T-helper 1 cell treated with Interleukin-12 subunit alpha and Interleukin-12 subunit beta and Interleukin-4 antibody, amounts not matched to agents 30 ng/mL and 1 ng/mL, for 36 hours (primary cell): ENCODE measurements at regions not wholly inside any gene's neighbourhood (a gene's known extent, or its start where the extent isn't known, plus 50 kb on each side); places are given as distances from the start of the nearest gene placed in this dataset.

ENCODE experiments used
- intact Hi-C: fragments of 100-400 bp; cut with micrococcal nuclease; formaldehyde crosslinking; loops from one replicate; pipeline ENCODE4 v1.15.1; 2024

DNA sequence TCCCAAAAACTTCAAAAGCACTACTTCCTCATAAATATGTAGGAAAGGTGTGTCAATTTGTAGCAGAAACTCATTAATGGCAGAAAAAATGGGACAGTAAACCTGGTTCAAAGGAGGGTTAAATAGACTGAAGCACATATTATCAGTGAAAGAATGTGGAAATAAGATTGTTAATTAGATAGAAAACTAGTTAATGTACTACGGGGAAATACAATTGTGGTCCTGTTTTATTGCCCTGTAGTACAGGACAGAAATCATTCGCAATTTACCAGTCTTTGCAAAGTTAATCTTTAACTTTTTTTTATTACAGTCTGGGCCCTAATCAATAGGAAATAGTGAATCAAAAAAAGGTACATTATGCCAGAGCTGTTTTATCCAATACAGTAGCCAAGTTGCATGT is 82.0 kb upstream of the PAK5 start:
- intact Hi-C loops, result no loop called here

DNA sequence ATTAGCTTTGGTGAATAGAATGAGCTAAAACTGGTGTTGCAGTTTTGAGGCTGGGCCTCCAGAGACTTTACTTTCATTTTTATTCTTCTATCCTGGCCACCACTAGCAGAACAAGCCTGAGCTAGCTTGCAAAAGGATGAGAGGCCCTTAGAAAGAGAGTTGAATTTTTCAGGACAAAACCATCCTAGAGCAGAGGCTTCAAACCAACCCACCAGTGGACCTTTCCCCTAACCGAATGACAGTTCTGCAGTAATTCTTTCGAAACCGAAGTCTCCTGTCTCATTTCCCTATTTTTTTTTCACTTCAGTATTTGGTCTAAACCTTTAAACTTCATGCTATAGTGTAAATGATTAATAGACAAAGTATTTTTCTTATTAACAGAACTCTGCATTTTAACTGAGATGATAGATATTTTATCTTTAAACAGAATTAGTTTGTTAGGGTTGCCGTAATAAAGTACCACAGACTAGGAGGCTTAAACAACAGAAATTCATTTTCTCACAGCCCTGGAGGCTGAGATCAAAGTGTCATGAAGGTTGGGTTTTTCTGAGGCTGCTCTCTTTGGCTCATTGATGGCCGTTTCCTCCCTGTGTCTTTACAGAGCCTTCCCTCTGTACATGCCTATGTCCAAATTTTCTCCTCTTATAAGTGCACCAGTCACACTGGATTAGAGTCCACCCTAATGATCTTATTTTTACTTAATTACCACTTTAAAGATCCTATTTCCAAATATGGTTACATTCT is 80.6 kb upstream of the PAK5 start:
- intact Hi-C loops, result no loop called here

DNA sequence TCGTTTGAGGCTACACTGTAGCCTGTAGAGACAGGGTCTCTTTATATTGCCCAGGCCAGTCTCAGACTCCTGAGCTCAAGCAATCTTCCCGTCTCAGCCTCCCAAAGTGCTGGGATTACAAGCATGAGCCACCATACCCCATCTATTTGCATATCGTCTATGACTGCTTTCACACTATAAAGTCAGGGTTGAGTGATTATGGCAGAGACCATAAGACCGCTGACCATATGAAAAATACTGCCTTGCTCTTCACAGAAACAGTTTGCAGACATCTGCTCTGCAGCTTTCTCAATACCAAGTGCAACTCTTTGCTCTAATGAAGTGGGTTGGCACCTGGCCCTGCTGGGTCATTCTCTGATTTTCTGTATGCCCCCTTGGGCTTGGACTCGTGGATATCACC is 79.5 kb upstream of the PAK5 start:
- intact Hi-C loops, result no loop called here

DNA sequence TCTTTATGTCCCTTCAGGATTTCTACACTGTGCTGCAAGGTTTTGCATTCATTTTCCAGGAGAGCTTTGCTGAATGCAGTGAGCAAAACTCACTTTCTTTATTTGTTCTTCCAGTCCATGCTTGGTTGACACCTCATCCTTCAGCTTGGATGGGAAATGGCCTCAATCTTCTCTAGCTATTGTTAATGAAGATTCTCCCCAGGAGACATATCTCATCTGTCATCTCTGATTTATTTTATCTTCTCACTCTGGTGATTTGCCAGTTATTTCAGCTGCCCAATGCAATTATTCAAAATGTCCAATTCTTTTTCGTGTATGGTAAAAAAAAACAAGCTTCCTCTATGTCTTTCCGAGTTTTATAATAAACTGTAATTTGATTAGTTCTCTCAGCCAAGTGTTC is 77.9 kb upstream of the PAK5 start:
- intact Hi-C loops, result no loop called here

DNA sequence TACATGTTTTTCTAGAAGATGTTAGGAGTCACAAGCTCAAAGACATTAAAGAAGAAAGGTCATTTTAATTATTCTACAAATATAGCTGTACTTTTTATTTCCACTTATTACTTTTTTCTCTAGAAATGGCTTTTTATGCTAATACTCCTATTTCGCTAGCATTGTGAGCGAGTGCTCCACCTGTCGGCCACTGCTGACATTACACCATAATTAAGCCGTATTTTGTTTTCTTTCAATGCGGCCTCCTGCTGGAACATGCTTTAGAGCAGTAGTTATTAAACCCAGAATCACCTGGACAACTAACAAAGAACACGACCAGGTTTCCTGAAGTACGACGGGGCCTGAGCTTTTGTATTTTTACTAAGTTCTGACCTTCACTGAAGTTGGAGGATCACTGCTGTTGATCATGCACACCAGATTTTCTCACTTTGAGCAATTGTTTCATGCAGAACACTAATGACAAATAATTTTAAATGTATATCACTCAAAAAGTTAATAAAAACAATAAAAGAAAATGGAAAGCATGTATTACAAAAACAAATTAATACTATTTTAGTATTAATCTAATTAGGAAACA is 74.1 kb upstream of the PAK5 start:
- intact Hi-C loops, result loop anchor here (1.0 kb wide), 2 partner anchors 296 to 505 kb away; no protein-coding TSS in a partner anchor

DNA sequence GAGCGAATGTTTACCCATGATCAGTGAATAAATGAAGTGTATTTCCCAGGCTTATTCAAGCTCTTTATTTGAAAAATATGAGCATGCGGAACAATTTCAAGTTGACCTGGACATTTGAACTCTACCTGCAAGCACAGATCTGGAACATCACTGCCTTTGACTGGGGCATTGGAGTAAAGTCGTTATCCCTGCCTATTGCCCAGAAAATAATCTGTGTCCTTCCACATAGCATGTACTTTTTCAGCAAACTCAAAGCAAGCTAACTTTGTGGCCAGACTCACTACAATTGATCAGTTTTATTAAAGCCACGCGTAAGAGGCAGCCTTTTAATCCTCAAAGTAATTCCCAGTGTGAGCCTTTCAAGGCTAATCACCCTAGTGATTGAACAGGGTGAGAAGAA is 73.4 kb upstream of the PAK5 start:
- intact Hi-C loops, result no loop called here

DNA sequence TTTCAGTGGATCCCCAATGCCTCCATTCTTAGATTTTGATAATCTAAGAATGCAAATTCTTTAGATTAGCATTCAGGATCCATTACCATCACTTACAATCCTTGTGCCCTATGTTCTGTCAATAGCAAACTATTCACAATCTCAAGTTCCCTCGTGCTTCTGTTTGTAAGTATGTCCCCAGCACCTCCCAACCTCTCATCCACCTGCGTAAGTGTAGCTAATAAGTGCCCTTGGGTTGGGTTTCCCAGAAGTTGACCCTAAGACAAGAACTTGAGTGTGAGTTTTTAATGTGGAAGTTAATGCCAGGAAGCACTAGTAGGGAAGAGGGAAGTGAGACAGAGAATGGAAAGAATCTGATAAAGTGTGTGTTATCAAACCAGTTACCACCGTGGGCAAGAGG is 72.6 kb upstream of the PAK5 start:
- intact Hi-C loops, result no loop called here

DNA sequence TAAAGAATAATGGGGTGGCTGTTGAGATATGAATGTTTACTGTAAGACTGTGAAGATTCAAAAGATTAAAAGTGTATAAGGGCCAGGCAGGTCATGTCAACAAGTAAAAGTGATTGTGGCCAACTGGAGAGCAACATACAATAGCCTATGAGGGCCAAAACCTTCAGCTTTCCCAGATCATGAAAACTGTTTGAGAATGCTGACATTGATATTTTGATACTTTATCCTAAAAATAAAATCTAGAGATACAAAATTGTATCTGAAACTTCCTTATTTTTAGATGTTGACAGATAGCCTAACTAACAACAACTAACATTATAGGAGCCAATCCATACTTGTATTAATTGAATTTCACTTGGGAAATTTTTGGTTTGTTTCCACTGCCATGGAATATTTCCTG is 70.3 kb upstream of the PAK5 start:
- intact Hi-C loops, result no loop called here

DNA sequence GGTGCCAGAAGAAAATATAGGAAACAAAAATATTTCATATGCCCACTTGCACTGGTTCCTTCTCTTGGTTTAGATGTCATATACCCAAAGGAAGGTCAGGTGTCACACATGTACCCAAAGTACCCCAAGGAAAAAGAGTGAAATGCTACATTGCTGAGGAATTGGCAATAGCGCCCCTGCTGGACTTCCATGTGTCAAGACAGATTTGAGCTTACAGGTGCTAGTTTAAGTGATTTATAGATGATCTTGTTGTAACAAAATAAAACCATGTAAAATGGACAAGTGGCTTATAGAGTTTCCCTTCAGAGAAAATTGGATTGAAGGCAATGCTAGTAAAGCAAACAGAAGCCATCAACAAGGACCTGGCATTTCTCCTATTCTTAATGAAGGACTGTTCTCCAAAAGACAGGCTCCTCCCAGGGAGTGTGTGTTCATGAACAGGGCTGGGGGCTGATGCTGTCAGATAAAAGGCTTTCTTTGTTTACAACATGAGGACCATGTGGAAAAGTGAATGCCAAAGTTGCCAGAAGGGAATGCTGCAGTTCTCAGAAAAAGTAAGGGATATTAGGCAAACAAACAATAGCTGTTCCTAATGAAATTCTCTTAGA is 64.3 kb upstream of the PAK5 start:
- intact Hi-C loops, result no loop called here

DNA sequence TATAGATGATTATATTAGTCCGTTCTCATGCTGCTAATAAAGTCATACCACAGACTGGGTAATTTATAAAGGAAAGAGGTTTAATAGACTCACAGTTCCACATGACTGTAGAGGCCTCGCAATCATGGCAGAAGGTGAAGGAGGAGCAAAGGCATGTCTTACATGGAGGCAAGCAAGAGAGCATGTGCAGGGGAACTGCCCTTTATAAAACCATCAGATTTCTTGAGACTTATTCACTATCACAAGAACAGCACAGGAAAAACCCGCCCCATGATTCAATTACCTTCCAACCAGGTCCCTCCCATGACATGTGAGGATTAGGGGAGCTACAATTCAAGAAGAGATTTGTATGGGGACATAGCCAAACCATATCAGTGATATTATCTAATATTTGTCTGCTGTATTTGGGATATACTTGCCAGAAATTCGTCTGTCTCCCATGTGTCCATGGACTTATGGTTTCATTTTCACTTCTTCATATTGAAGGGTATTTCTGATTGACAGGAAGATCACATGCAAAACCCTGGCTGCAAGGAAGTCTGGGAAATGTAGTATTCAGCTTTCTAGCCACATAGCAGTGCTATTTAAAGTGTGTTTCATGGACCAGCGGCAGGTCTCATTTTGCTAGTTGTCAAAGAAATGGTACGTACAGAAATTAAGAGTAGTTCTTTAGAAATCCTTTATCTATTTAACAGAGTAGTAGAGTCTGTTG is 50.5 kb upstream of the PAK5 start:
- intact Hi-C loops, result no loop called here
